ENCODE measurements at regions not wholly inside any gene's neighbourhood (a gene's known extent, or its start where the extent isn't known, plus 50 kb on each side); places are given as distances from the start of the nearest gene placed in this dataset.

GRCh38 chr3:162021206-162021605 is 524.6 kb downstream of the OTOL1 start:
- DNase-seq, result no peak

- DNase-seq, result no peak
Observed at GRCh38 chr3:162022911-162023310, 526.3 kb downstream of the OTOL1 start.

GRCh38 chr3:162029736-162030135 is 533.1 kb downstream of the OTOL1 start:
- DNase-seq, result no peak

GRCh38 chr3:162034368-162034767 is 537.8 kb downstream of the OTOL1 start:
- DNase-seq, result no peak

GRCh38 chr3:162041622-162042021 is 545.0 kb downstream of the OTOL1 start:
- no peak for DNase-seq

GRCh38 chr3:162052636-162053035 is 556.0 kb downstream of the OTOL1 start:
- DNase-seq, result no peak

GRCh38 chr3:162072656-162073164 is 576.1 kb downstream of the OTOL1 start:
- DNase-seq, result no peak

- no peak for DNase-seq
Observed at GRCh38 chr3:162073422-162073975, 576.9 kb downstream of the OTOL1 start.

GRCh38 chr3:162077108-162077507 is 580.5 kb downstream of the OTOL1 start:
- no peak for DNase-seq

- no peak for DNase-seq
Observed at GRCh38 chr3:162082516-162082915, 585.9 kb downstream of the OTOL1 start.

GRCh38 chr3:162087361-162087760 is 590.8 kb downstream of the OTOL1 start:
- no peak for DNase-seq

- DNase-seq, result no peak
Observed at GRCh38 chr3:162092751-162093150, 596.1 kb downstream of the OTOL1 start.

- no peak for DNase-seq
Observed at GRCh38 chr3:162094301-162094700, 597.7 kb downstream of the OTOL1 start.

- no peak for DNase-seq
Observed at GRCh38 chr3:162096874-162097273, 600.3 kb downstream of the OTOL1 start.

GRCh38 chr3:162103808-162104207 is 607.2 kb downstream of the OTOL1 start:
- DNase-seq, result no peak

GRCh38 chr3:162111861-162112260 is 615.3 kb downstream of the OTOL1 start:
- no peak for DNase-seq

- no peak for DNase-seq
Observed at GRCh38 chr3:162112719-162113118, 616.1 kb downstream of the OTOL1 start.

GRCh38 chr3:162117961-162118360 is 621.4 kb downstream of the OTOL1 start:
- no peak for DNase-seq

GRCh38 chr3:162119651-162120050 is 623.0 kb downstream of the OTOL1 start:
- no peak for DNase-seq

GRCh38 chr3:162122405-162122804 is 625.8 kb downstream of the OTOL1 start:
- DNase-seq, result no peak

GRCh38 chr3:162125790-162126189 is 629.2 kb downstream of the OTOL1 start:
- DNase-seq, result no peak

GRCh38 chr3:162130582-162130981 is 634.0 kb downstream of the OTOL1 start:
- DNase-seq, result no peak

GRCh38 chr3:162132981-162133380 is 636.4 kb downstream of the OTOL1 start:
- no peak for DNase-seq

GRCh38 chr3:162134571-162134970 is 638.0 kb downstream of the OTOL1 start:
- no peak for DNase-seq

GRCh38 chr3:162136136-162136535 is 639.5 kb downstream of the OTOL1 start:
- no peak for DNase-seq

Measured in stimulated activated CD4-positive, alpha-beta T cell treated with anti-CD3 and anti-CD28 coated beads, Interleukin-12 subunit alpha, Interleukin-12 subunit beta, amount 100 ng/mL, for 4 hours (primary cell).